ENCODE measurements at regions not wholly inside any gene's neighbourhood (a gene's known extent, or its start where the extent isn't known, plus 50 kb on each side); places are given as distances from the start of the nearest gene placed in this dataset.

GRCh38 chr4:18878561-18878960, 857.0 kb upstream of the LCORL start:
- H3K36me3 ChIP-seq (ENCODE audit: control insufficient read depth in 2 of 3, insufficient read depth in 3 of 3, low read length in 3 of 3) = no peaks in the 10 kb centered on the region
- Mint-ChIP-seq H3K36me3 (no peaks in the 10 kb centered on the region), H3K4me3 (no peak overlapping the region), H3K27me3 (no peaks in the 10 kb centered on the region), H3K9me3 (peaks cover 2 to 27% (median 9%) of the 10 kb centered on the region in 11 donors), H3K4me1 (no peaks in the 10 kb centered on the region), H3K27ac (no peak overlapping the region)
- no peak overlapping the region for H3K4me3 ChIP-seq (ENCODE audit: low read length)
- CTCF ChIA-PET = no interaction called here
- H3K27ac ChIP-seq (ENCODE audit: low read depth, low read length) = no peak overlapping the region
- no peaks in the 10 kb centered on the region for H3K27me3 ChIP-seq (ENCODE audit: control insufficient read depth in 2 of 2, insufficient read depth in 2 of 2, low read length in 2 of 2)
- H3K9me3 ChIP-seq (ENCODE audit: control insufficient read depth in 2 of 3, low read length in 3 of 3) = no peaks in the 10 kb centered on the region
- ATAC-seq = no peak
- no peaks in the 10 kb centered on the region for H3K4me1 ChIP-seq (ENCODE audit: control insufficient read depth in 2 of 2, insufficient read depth in 2 of 2, low read length in 2 of 2)
- intact Hi-C loops (cut with micrococcal nuclease) = no loop called here
- DNase-seq = no peak
- POLR2A ChIA-PET = no interaction called here

DNA sequence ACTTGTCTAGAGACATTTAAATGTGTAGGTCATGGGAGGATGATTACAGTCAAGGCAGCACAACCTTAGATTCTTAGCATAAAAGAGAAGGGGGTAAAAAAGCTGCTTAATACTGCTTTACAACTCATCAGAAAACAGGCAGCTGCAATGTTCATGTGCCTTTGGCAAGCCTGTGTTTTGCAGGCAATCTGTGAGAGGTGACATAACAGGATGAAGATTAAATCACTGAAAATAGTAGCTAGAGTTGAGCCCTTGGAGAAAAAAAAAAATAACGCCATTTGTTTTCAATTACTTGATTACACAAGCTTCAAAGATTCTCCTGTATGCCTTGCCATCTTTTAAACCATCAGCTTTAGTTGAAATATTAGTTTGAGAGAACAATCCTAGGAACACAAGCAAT, 847.6 kb upstream of the LCORL start:
- ChIA-PET POLR2A (no interaction called here), CTCF (no interaction called here)
- no peak overlapping the region for H3K27ac ChIP-seq (ENCODE audit: low read depth, low read length)
- H3K9me3 Mint-ChIP-seq = peaks cover 0 to 23% (median 7%) of the 10 kb centered on the region in 11 donors
- no peaks in the 10 kb centered on the region for H3K4me1 ChIP-seq (ENCODE audit: control insufficient read depth in 2 of 2, insufficient read depth in 2 of 2, low read length in 2 of 2)
- intact Hi-C loops (cut with micrococcal nuclease) = no loop called here
- H3K27ac Mint-ChIP-seq = no peak overlapping the region
- no peak overlapping the region for H3K4me3 ChIP-seq (ENCODE audit: low read length)
- no peaks in the 10 kb centered on the region for H3K27me3 ChIP-seq (ENCODE audit: control insufficient read depth in 2 of 2, insufficient read depth in 2 of 2, low read length in 2 of 2)
- no peak for DNase-seq
- no peak for ATAC-seq
- no peaks in the 10 kb centered on the region for H3K36me3 Mint-ChIP-seq
- H3K4me1 Mint-ChIP-seq = no peaks in the 10 kb centered on the region
- no peak overlapping the region for H3K4me3 Mint-ChIP-seq
- no peaks in the 10 kb centered on the region for H3K27me3 Mint-ChIP-seq
- H3K36me3 ChIP-seq (ENCODE audit: control insufficient read depth in 2 of 3, insufficient read depth in 3 of 3, low read length in 3 of 3) = no peaks in the 10 kb centered on the region
- no peaks in the 10 kb centered on the region for H3K9me3 ChIP-seq (ENCODE audit: control insufficient read depth in 2 of 3, low read length in 3 of 3)

GRCh38 chr4:18860836-18861530, 839.4 kb upstream of the LCORL start:
- Histone ChIP-seq H3K9me3 (ENCODE audit: control insufficient read depth in 2 of 3, low read length in 3 of 3) (no peaks in the 10 kb centered on the region), H3K27ac (ENCODE audit: low read depth, low read length) (no peak overlapping the region), H3K4me1 (ENCODE audit: control insufficient read depth in 2 of 2, insufficient read depth in 2 of 2, low read length in 2 of 2) (no peaks in the 10 kb centered on the region), H3K4me3 (ENCODE audit: low read length) (no peak overlapping the region), H3K36me3 (ENCODE audit: control insufficient read depth in 2 of 3, insufficient read depth in 3 of 3, low read length in 3 of 3) (no peaks in the 10 kb centered on the region), H3K27me3 (ENCODE audit: control insufficient read depth in 2 of 2, insufficient read depth in 2 of 2, low read length in 2 of 2) (no peaks in the 10 kb centered on the region)
- Mint-ChIP-seq H3K4me3 (no peak overlapping the region), H3K27ac (no peak overlapping the region), H3K9me3 (peaks cover 0 to 11% (median 4%) of the 10 kb centered on the region in 11 donors), H3K27me3 (no peaks in the 10 kb centered on the region), H3K36me3 (no peaks in the 10 kb centered on the region), H3K4me1 (no peaks in the 10 kb centered on the region)
- ATAC-seq = no peak
- CTCF ChIA-PET = no interaction called here
- no peak for DNase-seq
- intact Hi-C loops (cut with micrococcal nuclease) = no loop called here
- POLR2A ChIA-PET = no interaction called here

DNA sequence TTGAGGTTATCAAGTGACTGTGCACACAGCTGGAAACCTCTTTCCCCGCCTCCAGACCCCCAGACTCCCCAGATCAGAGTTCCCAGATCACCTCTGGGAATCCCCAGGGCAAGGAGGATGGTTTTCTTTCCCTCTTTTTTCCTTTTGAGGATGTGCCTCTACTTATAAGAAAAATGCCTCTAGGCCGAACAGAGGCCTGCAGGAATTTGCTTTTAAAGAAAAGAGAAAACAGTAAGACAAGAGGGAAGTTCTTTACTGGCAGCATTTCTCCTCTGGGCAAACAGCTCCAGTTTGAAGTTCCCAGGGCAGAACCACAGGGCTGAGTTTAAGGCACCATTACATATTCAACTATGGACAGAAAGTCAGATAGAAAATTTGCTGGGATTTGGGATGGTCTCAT, 837.9 kb upstream of the LCORL start:
- Mint-ChIP-seq H3K27ac (no peak overlapping the region), H3K4me1 (no peaks in the 10 kb centered on the region), H3K4me3 (no peak overlapping the region), H3K36me3 (no peaks in the 10 kb centered on the region), H3K27me3 (no peaks in the 10 kb centered on the region), H3K9me3 (peaks cover 0 to 13% (median 6%) of the 10 kb centered on the region in 11 donors)
- no peak for ATAC-seq
- H3K36me3 ChIP-seq (ENCODE audit: control insufficient read depth in 2 of 3, insufficient read depth in 3 of 3, low read length in 3 of 3) = no peaks in the 10 kb centered on the region
- ChIA-PET POLR2A (no interaction called here), CTCF (no interaction called here)
- no peak overlapping the region for H3K27ac ChIP-seq (ENCODE audit: low read depth, low read length)
- no peak overlapping the region for H3K4me3 ChIP-seq (ENCODE audit: low read length)
- no peaks in the 10 kb centered on the region for H3K9me3 ChIP-seq (ENCODE audit: control insufficient read depth in 2 of 3, low read length in 3 of 3)
- intact Hi-C loops (cut with micrococcal nuclease) = no loop called here
- no peaks in the 10 kb centered on the region for H3K27me3 ChIP-seq (ENCODE audit: control insufficient read depth in 2 of 2, insufficient read depth in 2 of 2, low read length in 2 of 2)
- H3K4me1 ChIP-seq (ENCODE audit: control insufficient read depth in 2 of 2, insufficient read depth in 2 of 2, low read length in 2 of 2) = no peaks in the 10 kb centered on the region
- no peak for DNase-seq

- ChIA-PET CTCF (no interaction called here), POLR2A (no interaction called here)
- Histone ChIP-seq H3K9me3 (ENCODE audit: control insufficient read depth in 2 of 3, low read length in 3 of 3) (no peaks in the 10 kb centered on the region), H3K4me3 (ENCODE audit: low read length) (no peak overlapping the region), H3K27me3 (ENCODE audit: control insufficient read depth in 2 of 2, insufficient read depth in 2 of 2, low read length in 2 of 2) (no peaks in the 10 kb centered on the region), H3K27ac (ENCODE audit: low read depth, low read length) (no peak overlapping the region), H3K4me1 (ENCODE audit: control insufficient read depth in 2 of 2, insufficient read depth in 2 of 2, low read length in 2 of 2) (no peaks in the 10 kb centered on the region), H3K36me3 (ENCODE audit: control insufficient read depth in 2 of 3, insufficient read depth in 3 of 3, low read length in 3 of 3) (no peaks in the 10 kb centered on the region)
- ATAC-seq (no peak), DNase-seq (no peak)
- H3K9me3 Mint-ChIP-seq = peaks cover 0 to 16% (median 4%) of the 10 kb centered on the region in 11 donors
- intact Hi-C loops (cut with micrococcal nuclease) = no loop called here
- H3K4me1 Mint-ChIP-seq = no peaks in the 10 kb centered on the region
- H3K36me3 Mint-ChIP-seq = no peaks in the 10 kb centered on the region
- H3K27me3 Mint-ChIP-seq = no peaks in the 10 kb centered on the region
- no peak overlapping the region for H3K4me3 Mint-ChIP-seq
- no peak overlapping the region for H3K27ac Mint-ChIP-seq
Observed at GRCh38 chr4:18858229-18858922, 836.8 kb upstream of the LCORL start.

DNA sequence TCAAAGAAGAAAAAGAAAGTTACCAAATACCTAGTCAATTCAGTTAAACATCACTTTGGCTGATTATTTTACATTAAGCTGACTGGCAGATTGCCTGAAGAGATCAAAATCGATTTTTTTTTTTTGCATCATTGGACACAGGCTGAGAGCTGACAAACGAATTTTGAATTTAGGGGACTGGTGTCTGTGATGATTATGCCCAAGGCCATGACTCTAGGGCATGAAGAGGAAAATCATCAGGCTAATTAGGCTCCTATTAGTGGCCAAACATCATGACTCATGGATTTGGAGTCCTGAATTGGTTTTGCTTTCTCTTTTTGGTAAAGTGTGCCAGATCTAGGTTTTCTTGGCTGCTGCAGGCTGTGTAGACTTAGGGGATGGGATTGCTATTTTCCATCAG, 829.3 kb upstream of the LCORL start:
- Mint-ChIP-seq H3K36me3 (peaks cover 0 to 3% (median 0%) of the 10 kb centered on the region in 5 donors), H3K4me1 (no peaks in the 10 kb centered on the region), H3K9me3 (peaks cover 3 to 30% (median 8%) of the 10 kb centered on the region in 11 donors), H3K4me3 (no peak overlapping the region), H3K27ac (no peak overlapping the region), H3K27me3 (no peaks in the 10 kb centered on the region)
- CTCF ChIA-PET = no interaction called here
- H3K4me3 ChIP-seq (ENCODE audit: low read length) = no peak overlapping the region
- no peak overlapping the region for H3K27ac ChIP-seq (ENCODE audit: low read depth, low read length)
- intact Hi-C loops (cut with micrococcal nuclease) = no loop called here
- no peaks in the 10 kb centered on the region for H3K36me3 ChIP-seq (ENCODE audit: control insufficient read depth in 2 of 3, insufficient read depth in 3 of 3, low read length in 3 of 3)
- H3K9me3 ChIP-seq (ENCODE audit: control insufficient read depth in 2 of 3, low read length in 3 of 3) = no peaks in the 10 kb centered on the region
- H3K4me1 ChIP-seq (ENCODE audit: control insufficient read depth in 2 of 2, insufficient read depth in 2 of 2, low read length in 2 of 2) = no peaks in the 10 kb centered on the region
- ATAC-seq = no peak
- DNase-seq = no peak
- POLR2A ChIA-PET = no interaction called here
- no peaks in the 10 kb centered on the region for H3K27me3 ChIP-seq (ENCODE audit: control insufficient read depth in 2 of 2, insufficient read depth in 2 of 2, low read length in 2 of 2)

GRCh38 chr4:18847249-18847890, 825.8 kb upstream of the LCORL start:
- no peak overlapping the region for H3K4me3 ChIP-seq (ENCODE audit: low read length)
- Mint-ChIP-seq H3K4me3 (no peak overlapping the region), H3K9me3 (peaks cover 0 to 27% (median 12%) of the 10 kb centered on the region in 11 donors), H3K36me3 (peaks cover 0 to 3% (median 0%) of the 10 kb centered on the region in 5 donors), H3K4me1 (no peaks in the 10 kb centered on the region), H3K27me3 (no peaks in the 10 kb centered on the region), H3K27ac (no peak overlapping the region)
- no peaks in the 10 kb centered on the region for H3K9me3 ChIP-seq (ENCODE audit: control insufficient read depth in 2 of 3, low read length in 3 of 3)
- DNase-seq (no peak), ATAC-seq (no peak)
- ChIA-PET CTCF (no interaction called here), POLR2A (no interaction called here)
- no peaks in the 10 kb centered on the region for H3K36me3 ChIP-seq (ENCODE audit: control insufficient read depth in 2 of 3, insufficient read depth in 3 of 3, low read length in 3 of 3)
- H3K27me3 ChIP-seq (ENCODE audit: control insufficient read depth in 2 of 2, insufficient read depth in 2 of 2, low read length in 2 of 2) = no peaks in the 10 kb centered on the region
- intact Hi-C loops (cut with micrococcal nuclease) = no loop called here
- no peaks in the 10 kb centered on the region for H3K4me1 ChIP-seq (ENCODE audit: control insufficient read depth in 2 of 2, insufficient read depth in 2 of 2, low read length in 2 of 2)
- no peak overlapping the region for H3K27ac ChIP-seq (ENCODE audit: low read depth, low read length)
